ENCODE measurements at regions not wholly inside any gene's neighbourhood (a gene's known extent, or its start where the extent isn't known, plus 50 kb on each side); places are given as distances from the start of the nearest gene placed in this dataset.

DNA sequence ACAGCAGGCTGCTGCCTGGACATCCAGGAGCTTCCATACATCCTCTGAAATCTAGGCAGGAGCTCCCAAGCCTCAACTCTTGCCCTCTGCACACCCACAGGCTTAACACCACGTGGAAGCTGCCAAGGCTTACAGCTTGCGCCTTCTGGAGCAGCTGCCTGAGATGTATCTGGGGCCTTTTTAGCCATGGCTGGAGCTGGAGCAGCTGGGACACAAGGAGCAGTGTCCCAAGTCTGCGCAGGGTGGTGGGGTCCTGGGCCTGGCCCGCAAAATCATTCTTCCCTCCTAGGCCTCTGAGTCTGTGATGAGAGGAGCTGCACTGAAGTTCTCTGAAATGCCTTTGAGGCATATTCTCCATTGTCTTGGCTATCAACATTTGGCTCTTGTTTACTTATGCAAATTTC is 255.0 kb downstream of the DLL1 start:
- peak; percentile 73 for DNase-seq (ENCODE audit: low spot score)

- DNase-seq (ENCODE audit: low spot score) = no peak
Measured at GRCh38 chr6:170035044-170035443, 255.8 kb downstream of the DLL1 start.

GRCh38 chr6:170034294-170034693 is 256.6 kb downstream of the DLL1 start:
- DNase-seq (ENCODE audit: low spot score) = peak; percentile 82

DNA sequence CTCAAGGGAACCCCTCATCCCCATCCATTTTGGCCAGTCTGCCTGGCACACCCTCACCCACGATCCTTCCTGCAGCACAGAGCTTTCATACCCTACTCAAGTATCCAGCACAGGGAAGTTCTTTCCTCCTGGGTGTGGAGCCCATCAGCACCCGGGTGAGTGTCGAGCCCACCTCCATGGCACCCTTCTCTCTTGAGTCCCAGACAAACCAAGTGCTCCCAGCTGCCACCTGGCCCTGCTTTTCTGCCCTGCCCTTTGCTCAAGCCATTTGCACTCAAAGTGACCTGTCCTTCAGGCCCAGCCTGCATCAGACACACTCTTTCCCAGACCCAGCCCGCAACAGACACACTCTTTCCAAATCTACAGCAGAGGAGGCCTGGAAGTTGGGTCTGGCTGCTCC is 257.2 kb downstream of the DLL1 start:
- peak; percentile 76 for DNase-seq (ENCODE audit: low spot score)

GRCh38 chr6:170032706-170033309 is 258.1 kb downstream of the DLL1 start:
- peak; percentile 68 for DNase-seq (ENCODE audit: low spot score)

GRCh38 chr6:170032197-170032596 is 258.7 kb downstream of the DLL1 start:
- DNase-seq (ENCODE audit: low spot score) = peak; percentile 35

DNA sequence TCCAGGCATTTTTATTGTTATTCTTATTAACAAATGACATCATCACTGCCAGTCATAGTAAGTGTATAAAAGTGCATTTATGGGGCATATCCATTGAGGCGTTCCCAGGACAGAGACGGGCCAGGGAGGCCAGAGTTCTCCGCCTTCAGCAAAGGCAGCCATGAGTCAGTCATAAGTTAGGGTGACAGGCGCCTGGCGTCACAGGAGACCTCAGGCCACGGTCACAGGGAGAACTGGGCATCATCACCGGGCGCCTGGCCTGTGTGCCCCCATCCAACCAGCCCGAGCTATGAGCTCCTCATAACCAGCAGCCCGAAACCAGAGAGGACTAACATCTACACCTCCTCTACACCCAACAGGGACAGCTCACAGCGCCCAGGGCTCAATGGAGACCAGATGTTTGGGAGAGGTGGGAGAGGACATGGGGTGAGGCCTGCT is 259.2 kb downstream of the DLL1 start:
- DNase-seq (ENCODE audit: low spot score) = peak; percentile 65

DNA sequence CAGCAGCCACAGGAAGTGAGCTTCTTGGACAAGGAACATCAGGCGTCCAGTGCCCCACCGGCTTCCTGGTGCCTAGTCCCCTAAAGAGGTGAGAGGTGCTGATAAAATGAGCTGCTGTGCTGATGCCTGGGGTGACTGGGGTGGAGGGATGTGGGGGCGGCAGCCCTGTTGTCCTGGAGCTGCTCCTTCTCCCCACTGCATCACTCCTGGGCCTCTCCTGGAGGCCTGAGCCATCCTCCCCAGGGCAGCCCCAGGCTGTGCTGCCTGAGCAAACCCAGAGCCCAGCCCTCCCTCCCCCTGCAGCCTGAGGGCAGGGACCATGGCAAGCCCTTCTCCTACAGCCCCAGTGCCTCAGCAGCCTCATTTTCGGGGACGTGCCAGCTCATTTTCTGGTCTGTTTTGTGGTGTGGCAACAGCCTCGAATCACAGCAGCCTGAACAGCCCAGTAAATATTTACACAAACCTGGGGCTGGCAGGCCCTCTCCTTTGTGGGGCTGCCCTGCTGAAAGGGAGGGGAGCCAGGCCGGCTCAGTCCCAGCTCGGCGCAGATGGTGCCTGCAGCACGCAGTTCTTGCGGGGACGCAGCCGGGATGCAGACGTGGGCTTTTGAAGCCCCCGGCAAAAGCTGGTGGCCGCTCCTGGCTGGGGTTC is 259.9 kb downstream of the DLL1 start:
- peak; percentile 75 for DNase-seq (ENCODE audit: low spot score)

GRCh38 chr6:170030284-170030815 is 260.5 kb downstream of the DLL1 start:
- DNase-seq (ENCODE audit: low spot score) = peak; percentile 67

- peak; percentile 60 for DNase-seq (ENCODE audit: low spot score)
Measured at GRCh38 chr6:170029416-170030283, 261.2 kb downstream of the DLL1 start.

GRCh38 chr6:170028629-170029345 is 262.1 kb downstream of the DLL1 start:
- peak; percentile 79 for DNase-seq (ENCODE audit: low spot score)

- peak; percentile 45 for DNase-seq (ENCODE audit: low spot score)
Measured at GRCh38 chr6:170027647-170028043, 263.2 kb downstream of the DLL1 start.

GRCh38 chr6:170026751-170027646 is 263.9 kb downstream of the DLL1 start:
- peak; percentile 62 for DNase-seq (ENCODE audit: low spot score)

DNA sequence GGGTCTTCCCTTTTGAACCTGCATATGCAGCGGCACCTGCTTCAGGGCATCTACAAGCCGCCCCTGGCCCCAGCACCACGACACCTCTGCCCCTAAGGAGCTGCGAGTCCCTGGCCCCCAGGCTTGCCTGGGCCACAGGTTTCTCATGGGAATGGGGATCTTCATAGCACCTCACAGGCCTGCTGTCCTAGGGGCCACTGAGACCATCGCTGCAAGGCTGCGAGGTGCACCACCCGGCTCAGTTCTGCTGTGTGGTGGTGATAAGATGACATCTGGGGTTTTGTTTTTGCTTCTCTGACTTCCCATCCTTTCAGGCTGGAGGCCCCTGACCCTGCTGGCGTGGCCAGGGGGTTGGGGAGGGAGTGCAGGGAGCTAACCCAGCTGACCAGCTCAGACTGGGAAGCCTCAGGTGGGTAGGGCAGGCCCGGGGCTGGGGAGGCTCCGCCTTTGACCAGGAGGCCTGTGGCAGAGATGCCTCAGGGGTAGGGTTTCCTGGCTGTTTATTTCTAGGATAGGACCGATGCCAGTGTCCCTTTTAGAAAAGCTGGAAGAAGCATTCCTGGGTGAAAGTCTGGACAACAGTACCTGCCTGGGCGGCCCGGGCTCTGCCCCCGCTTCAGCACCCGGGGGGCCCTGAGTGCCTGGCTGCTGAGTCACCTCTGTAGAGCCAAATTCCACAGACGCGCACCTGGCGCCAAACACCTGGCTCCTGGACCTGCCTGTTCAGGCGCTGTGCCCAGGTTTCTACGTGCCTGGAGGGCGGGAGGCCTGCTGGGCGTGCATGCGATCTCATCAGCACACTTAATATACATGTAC is 264.7 kb downstream of the DLL1 start:
- DNase-seq (ENCODE audit: low spot score) = peak; percentile 72

GRCh38 chr6:170025341-170025911 is 265.5 kb downstream of the DLL1 start:
- DNase-seq (ENCODE audit: low spot score) = peak; percentile 87

DNA sequence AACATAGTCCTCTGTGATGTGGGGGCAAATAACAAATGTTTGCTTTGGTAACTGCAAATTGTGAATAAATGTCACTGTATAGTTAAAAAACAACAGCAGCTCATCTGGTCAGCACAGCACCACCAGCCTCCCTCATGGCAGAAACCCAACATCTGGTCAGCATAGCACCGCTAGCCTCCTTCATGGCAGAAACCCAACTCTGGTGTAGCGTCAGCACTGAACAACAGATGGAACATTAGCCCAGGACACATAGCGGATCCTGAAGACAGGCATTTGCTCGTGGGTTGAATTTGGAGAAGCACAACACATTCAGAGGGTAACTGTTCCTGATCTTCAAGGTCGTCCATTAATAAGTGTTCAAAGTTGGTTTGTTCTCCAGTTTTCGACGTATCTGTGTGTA is 265.9 kb downstream of the DLL1 start:
- DNase-seq (ENCODE audit: low spot score) = no peak

DNA sequence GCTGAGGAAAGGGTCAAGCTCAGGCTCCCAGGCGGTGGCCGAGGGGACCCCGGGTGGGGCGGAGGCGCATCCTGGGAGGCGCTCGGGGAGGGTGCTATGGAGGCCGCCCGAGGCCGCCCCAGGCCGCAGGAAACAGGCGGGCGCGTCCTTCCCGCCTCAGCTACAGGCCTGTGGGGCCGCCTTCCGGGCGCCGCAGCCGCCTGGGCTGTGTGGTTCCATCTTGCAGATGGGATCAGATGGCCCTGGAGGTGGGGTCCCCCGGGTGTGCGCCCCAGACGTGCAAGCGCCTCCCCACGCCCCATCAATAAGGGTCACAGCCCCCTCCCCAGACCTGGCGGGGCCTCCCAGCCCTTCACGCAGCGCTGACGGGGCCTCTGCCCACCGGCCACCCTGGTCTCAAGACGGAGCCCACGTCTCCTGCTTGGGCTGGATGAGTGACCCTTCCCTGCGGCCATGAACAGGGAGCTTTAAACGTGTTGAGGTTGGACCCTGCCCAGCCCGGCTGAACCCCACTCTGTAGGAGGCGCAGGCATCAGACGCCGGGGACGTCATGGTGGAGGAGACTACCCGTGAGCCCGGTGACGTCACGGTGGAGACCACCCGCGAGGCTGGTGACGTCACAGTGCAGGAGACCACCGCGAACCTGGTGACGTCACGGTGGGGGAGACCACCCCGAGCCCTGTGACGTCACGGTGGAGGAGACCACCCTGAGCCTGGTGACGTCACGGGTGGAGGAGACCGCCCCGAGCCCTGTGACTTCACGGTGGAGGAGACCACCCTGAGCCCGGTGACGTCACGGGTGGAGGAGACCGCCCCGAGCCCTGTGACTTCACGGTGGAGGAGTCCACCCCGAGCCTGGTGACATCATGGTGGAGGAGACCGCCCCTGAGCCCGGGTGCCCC is 267.0 kb downstream of the DLL1 start:
- DNase-seq (ENCODE audit: low spot score) = peak; percentile 87
